Mesenchymal stem cell (in vitro differentiated cells and primary cell): ENCODE measurements at regions not wholly inside any gene's neighbourhood (a gene's known extent, or its start where the extent isn't known, plus 50 kb on each side); places are given as distances from the start of the nearest gene placed in this dataset.

Experiments
- DNase-seq: peaks from one replicate; pipeline ENCODE4 v3.0.0-alpha.2; 2013
- H2AFZ ChIP-seq: one replicate; pipeline ENCODE4 v1.6.1; 2013; ENCODE audit warnings: low read depth, mild to moderate bottlenecking, control low read depth, inconsistent platforms, low read length, moderate library complexity
- H2AK5ac ChIP-seq: 2 replicates; pipeline ENCODE4 v1.6.1; 2013; ENCODE audit warnings: low read length, moderate library complexity, mild to moderate bottlenecking, inconsistent platforms; ENCODE audit not compliant: severe bottlenecking
- H2BK120ac ChIP-seq: one replicate; pipeline ENCODE4 v1.6.1; 2013; ENCODE audit warnings: low read depth, mild to moderate bottlenecking, inconsistent platforms, low read length, moderate library complexity
- H2BK12ac ChIP-seq, 2 experiments: one replicate each; pipeline ENCODE4 v1.6.1; 2013; ENCODE audit warnings: inconsistent platforms in 2 of 2, low read length in 2 of 2, mild to moderate bottlenecking in 2 of 2, moderate library complexity in 2 of 2, control low read depth in 1 of 2
- H2BK15ac ChIP-seq: one replicate; pipeline ENCODE4 v1.6.1; 2013; ENCODE audit warnings: mild to moderate bottlenecking, low read depth, inconsistent platforms; ENCODE audit not compliant: poor library complexity, severe bottlenecking
- H2BK5ac ChIP-seq: 2 replicates; pipeline ENCODE4 v1.6.1; 2013; ENCODE audit warnings: low read depth, mild to moderate bottlenecking, low read length, control low read depth, inconsistent platforms; ENCODE audit not compliant: poor library complexity, severe bottlenecking
- H3K14ac ChIP-seq, 2 experiments: one replicate each; pipeline ENCODE4 v1.6.1; 2013; ENCODE audit warnings: inconsistent platforms in 2 of 2, low read length in 2 of 2, control low read depth in 1 of 2, mild to moderate bottlenecking in 1 of 2, moderate library complexity in 1 of 2
- H3K18ac ChIP-seq, 2 experiments: one replicate each; pipeline ENCODE4 v1.6.1; 2013; ENCODE audit warnings: inconsistent platforms in 2 of 2, low read length in 2 of 2, control low read depth in 1 of 2, low read depth in 1 of 2, mild to moderate bottlenecking in 1 of 2
- H3K23ac ChIP-seq, 2 experiments: one replicate each; pipeline ENCODE4 v1.6.1; 2013; ENCODE audit warnings: inconsistent platforms in 2 of 2, low read length in 2 of 2, mild to moderate bottlenecking in 2 of 2, moderate library complexity in 2 of 2, control low read depth in 1 of 2
- H3K27ac ChIP-seq: 2 replicates; pipeline ENCODE4 v1.5.1; 2013; ENCODE audit warnings: mild to moderate bottlenecking, moderate library complexity, low read length, control low read depth, inconsistent platforms; ENCODE audit not compliant: poor library complexity, severe bottlenecking
- H3K27me3 ChIP-seq, 2 experiments: 2 replicates each; pipeline versions ENCODE4 v1.6.1 to v1.7.0; 2013; ENCODE audit warnings: low read length in 2 of 2, mild to moderate bottlenecking in 2 of 2, moderate library complexity in 2 of 2, control low read depth in 1 of 2, inconsistent platforms in 1 of 2; ENCODE audit not compliant: control insufficient read depth in 1 of 2, insufficient read depth in 1 of 2
- H3K36me3 ChIP-seq, 2 experiments: 2 replicates each; pipeline versions ENCODE4 v1.6.1 to v1.7.0; 2013; ENCODE audit warnings: low read length in 2 of 2, control low read depth in 1 of 2, inconsistent platforms in 1 of 2, low read depth in 1 of 2, mild to moderate bottlenecking in 1 of 2; ENCODE audit not compliant: insufficient read depth in 2 of 2, control insufficient read depth in 1 of 2
- H3K4ac ChIP-seq, 2 experiments: one replicate each; pipeline ENCODE4 v1.6.1; 2013; ENCODE audit warnings: inconsistent platforms in 2 of 2, low read length in 2 of 2, mild to moderate bottlenecking in 2 of 2, moderate library complexity in 2 of 2, control low read depth in 1 of 2, low read depth in 1 of 2
- H3K4me1 ChIP-seq: 2 replicates; pipeline ENCODE4 v1.6.1; 2013; ENCODE audit warnings: low read depth, low read length, control low read depth; ENCODE audit not compliant: control insufficient read depth, insufficient read depth
- H3K4me2 ChIP-seq: 2 replicates; pipeline ENCODE4 v1.6.1; 2013; ENCODE audit warnings: low read length, mild to moderate bottlenecking, inconsistent platforms; ENCODE audit not compliant: poor library complexity, severe bottlenecking
- H3K4me3 ChIP-seq, 2 experiments: 2 replicates each; pipeline versions ENCODE4 v1.5.1 to v1.7.0; 2013; ENCODE audit warnings: low read length in 2 of 2, mild to moderate bottlenecking in 2 of 2, control low read depth in 1 of 2, low read depth in 1 of 2; ENCODE audit not compliant: insufficient read depth in 1 of 2
- H3K79me1 ChIP-seq: replicated peaks from 2 replicates; pipeline ENCODE4 v1.6.1; 2013; ENCODE audit warnings: mild to moderate bottlenecking, control low read depth, low read length, inconsistent platforms; ENCODE audit not compliant: poor library complexity, severe bottlenecking
- H3K9ac ChIP-seq: 2 replicates; pipeline ENCODE4 v1.7.0; 2013; ENCODE audit warnings: mild to moderate bottlenecking, low read length, moderate library complexity
- H3K9me3 ChIP-seq: 2 replicates; pipeline ENCODE4 v1.7.0; 2013; ENCODE audit warnings: mild to moderate bottlenecking, low read length; ENCODE audit not compliant: control insufficient read depth
- H4K8ac ChIP-seq: one replicate; pipeline ENCODE4 v1.6.1; 2013; ENCODE audit warnings: inconsistent platforms, mild to moderate bottlenecking, low read length, moderate library complexity
- H4K91ac ChIP-seq: one replicate; pipeline ENCODE4 v1.6.1; 2013; ENCODE audit warnings: mild to moderate bottlenecking, low read length, inconsistent platforms
- WGBS: methylation state at CpG from one replicate; pipeline ENCODE4 v1.1.7; 2013; ENCODE audit warnings: mixed read lengths; 5-methylcytosine and 5-hydroxymethylcytosine counted together

- Histone ChIP-seq H2AFZ (no peak overlapping the region), H3K4me2 (no peak overlapping the region), H3K79me1 (no peaks in the 10 kb centered on the region), H3K27me3 (peaks cover 0 to 18% of the 10 kb centered on the region in 2 experiments), H2BK12ac (no peak overlapping the region), H3K4ac (no peak overlapping the region), H2BK5ac (no peak overlapping the region), H3K14ac (no peak overlapping the region), H2AK5ac (no peak overlapping the region), H3K9me3 (no peaks in the 10 kb centered on the region), H4K91ac (no peak overlapping the region), H3K23ac (no peak overlapping the region), H2BK120ac (no peak overlapping the region), H3K36me3 (no peaks in the 10 kb centered on the region), H2BK15ac (no peak overlapping the region), H3K27ac (no peak overlapping the region), H3K18ac (no peak overlapping the region), H3K4me3 (no peak overlapping the region), H4K8ac (no peak overlapping the region), H3K4me1 (no peaks in the 10 kb centered on the region), H3K9ac (no peak overlapping the region)
- 88% methylated on average over 11 of the region's 11 CpGs for WGBS
- no peak for DNase-seq
Observed at GRCh38 chr14:98888927-98889835, 382.8 kb downstream of the BCL11B start.

GRCh38 chr14:98889836-98890185, 382.2 kb downstream of the BCL11B start:
- no peaks in the 10 kb centered on the region for H3K36me3 ChIP-seq
- 80% methylated on average over 8 of the region's 8 CpGs for WGBS

GRCh38 chr14:98890556-98891340, 381.2 kb downstream of the BCL11B start:
- Histone ChIP-seq H2AK5ac (no peak overlapping the region), H3K4me2 (no peak overlapping the region), H3K9ac (no peak overlapping the region), H3K4me1 (no peaks in the 10 kb centered on the region), H3K18ac (no peak overlapping the region), H3K23ac (no peak overlapping the region), H2BK120ac (no peak overlapping the region), H2BK12ac (no peak overlapping the region), H3K4ac (no peak overlapping the region), H4K91ac (no peak overlapping the region), H3K4me3 (no peak overlapping the region), H3K79me1 (no peaks in the 10 kb centered on the region), H2AFZ (no peak overlapping the region), H2BK5ac (no peak overlapping the region), H3K14ac (no peak overlapping the region), H4K8ac (no peak overlapping the region), H3K27ac (no peak overlapping the region), H3K9me3 (no peaks in the 10 kb centered on the region), H3K36me3 (no peaks in the 10 kb centered on the region), H3K27me3 (peaks cover 0 to 18% of the 10 kb centered on the region in 2 experiments), H2BK15ac (no peak overlapping the region)
- WGBS = 49% methylated on average over 12 of the region's 13 CpGs
- DNase-seq = no peak

More at GRCh38 chr14:98889836-98890185, 382.2 kb downstream of the BCL11B start:
- Histone ChIP-seq H2BK12ac (no peak overlapping the region), H2BK120ac (no peak overlapping the region), H3K79me1 (no peaks in the 10 kb centered on the region), H2BK15ac (no peak overlapping the region), H2AK5ac (no peak overlapping the region), H3K18ac (no peak overlapping the region), H3K27me3 (peaks cover 0 to 18% of the 10 kb centered on the region in 2 experiments), H2BK5ac (no peak overlapping the region), H3K14ac (no peak overlapping the region), H4K91ac (no peak overlapping the region), H3K9ac (no peak overlapping the region), H3K27ac (no peak overlapping the region), H3K4me1 (no peaks in the 10 kb centered on the region), H4K8ac (no peak overlapping the region), H3K4ac (no peak overlapping the region), H2AFZ (no peak overlapping the region), H3K9me3 (no peaks in the 10 kb centered on the region), H3K23ac (no peak overlapping the region), H3K4me3 (no peak overlapping the region), H3K4me2 (no peak overlapping the region)
- no peak for DNase-seq

- Histone ChIP-seq H3K36me3 (no peaks in the 10 kb centered on the region), H4K8ac (no peak overlapping the region), H2BK15ac (no peak overlapping the region), H2BK5ac (no peak overlapping the region), H2AFZ (no peak overlapping the region), H3K4ac (no peak overlapping the region), H4K91ac (no peak overlapping the region), H3K4me2 (no peak overlapping the region), H3K79me1 (no peaks in the 10 kb centered on the region), H3K27me3 (peaks cover 0 to 13% of the 10 kb centered on the region in 2 experiments), H3K18ac (no peak overlapping the region), H2BK120ac (no peak overlapping the region), H3K4me3 (no peak overlapping the region), H3K23ac (no peak overlapping the region), H3K27ac (no peak overlapping the region), H3K14ac (no peak overlapping the region), H2BK12ac (no peak overlapping the region), H3K4me1 (no peaks in the 10 kb centered on the region), H3K9me3 (no peaks in the 10 kb centered on the region), H2AK5ac (no peak overlapping the region), H3K9ac (no peak overlapping the region)
- DNase-seq = no peak
Observed at GRCh38 chr14:98893675-98894074, 378.3 kb downstream of the BCL11B start.
